ENCODE measurements at regions not wholly inside any gene's neighbourhood (a gene's known extent, or its start where the extent isn't known, plus 50 kb on each side); places are given as distances from the start of the nearest gene placed in this dataset.

DNA sequence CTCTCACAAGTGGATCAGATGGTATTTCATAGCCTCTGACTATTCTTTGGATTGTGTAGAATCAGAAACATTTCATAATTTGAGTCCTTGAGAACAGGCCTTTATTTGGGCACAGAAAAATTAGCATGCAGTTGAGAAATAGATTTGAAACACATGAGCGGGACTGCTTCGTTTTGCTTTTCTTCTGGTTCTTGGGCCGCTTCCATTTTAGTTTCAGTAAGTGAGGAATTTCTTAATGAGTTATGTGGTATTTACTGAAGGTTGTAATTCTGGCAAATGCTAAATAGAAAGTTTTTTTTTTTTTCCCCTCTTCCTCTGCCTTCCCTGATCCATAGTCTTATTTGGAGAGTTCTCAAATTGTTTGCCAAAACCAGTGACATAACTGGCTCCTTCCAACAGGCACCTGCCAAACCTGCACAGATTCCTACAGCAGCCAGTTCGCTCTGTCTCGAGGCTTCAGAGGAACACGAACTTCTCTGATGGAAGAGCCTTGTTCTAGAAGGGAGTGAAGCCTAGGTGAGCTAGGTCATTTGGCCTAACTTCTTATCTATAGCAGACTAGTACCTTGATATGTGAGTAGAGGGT lies 71.2 kb upstream of the SLC28A3 start:
- Histone ChIP-seq H3F3A (ENCODE audit: insufficient read depth, low read length) (no peaks in the 10 kb centered on the region), H3K9me3 (ENCODE audit: low read length) (no peaks in the 10 kb centered on the region), H3K9ac (ENCODE audit: low read length) (no peak overlapping the region), H3K36me3 (ENCODE audit: insufficient read depth, low read length) (no peaks in the 10 kb centered on the region), H3K79me2 (ENCODE audit: insufficient read depth, low read length) (no peaks in the 10 kb centered on the region), H3K9me2 (ENCODE audit: low read depth, low read length) (no peaks in the 10 kb centered on the region), H3K4me2 (ENCODE audit: low read length) (no peak overlapping the region), H4K20me1 (ENCODE audit: insufficient read depth, low read length) (no peaks in the 10 kb centered on the region), H3K4me1 (ENCODE audit: insufficient read depth, low read length, severe bottlenecking) (no peaks in the 10 kb centered on the region), H3K4me3 (ENCODE audit: low read depth, low read length, poor library complexity, severe bottlenecking) (no peak overlapping the region), H3K27me3 (ENCODE audit: insufficient read depth, low read length) (no peaks in the 10 kb centered on the region), H2AFZ (ENCODE audit: low read length) (no peak overlapping the region), H3K27ac (ENCODE audit: low read depth, low read length, poor library complexity, severe bottlenecking) (no peak overlapping the region)
- TF ChIP-seq, protein P1, sequence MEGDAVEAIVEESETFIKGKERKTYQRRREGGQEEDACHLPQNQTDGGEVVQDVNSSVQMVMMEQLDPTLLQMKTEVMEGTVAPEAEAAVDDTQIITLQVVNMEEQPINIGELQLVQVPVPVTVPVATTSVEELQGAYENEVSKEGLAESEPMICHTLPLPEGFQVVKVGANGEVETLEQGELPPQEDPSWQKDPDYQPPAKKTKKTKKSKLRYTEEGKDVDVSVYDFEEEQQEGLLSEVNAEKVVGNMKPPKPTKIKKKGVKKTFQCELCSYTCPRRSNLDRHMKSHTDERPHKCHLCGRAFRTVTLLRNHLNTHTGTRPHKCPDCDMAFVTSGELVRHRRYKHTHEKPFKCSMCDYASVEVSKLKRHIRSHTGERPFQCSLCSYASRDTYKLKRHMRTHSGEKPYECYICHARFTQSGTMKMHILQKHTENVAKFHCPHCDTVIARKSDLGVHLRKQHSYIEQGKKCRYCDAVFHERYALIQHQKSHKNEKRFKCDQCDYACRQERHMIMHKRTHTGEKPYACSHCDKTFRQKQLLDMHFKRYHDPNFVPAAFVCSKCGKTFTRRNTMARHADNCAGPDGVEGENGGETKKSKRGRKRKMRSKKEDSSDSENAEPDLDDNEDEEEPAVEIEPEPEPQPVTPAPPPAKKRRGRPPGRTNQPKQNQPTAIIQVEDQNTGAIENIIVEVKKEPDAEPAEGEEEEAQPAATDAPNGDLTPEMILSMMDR (IDR thresholded peaks at IDR 0.05; ENCODE audit: low read length): no peak
- no peak for TF ChIP-seq EZH2 (IDR thresholded peaks at IDR 0.05; ENCODE audit: borderline replicate concordance, low read length)

DNA sequence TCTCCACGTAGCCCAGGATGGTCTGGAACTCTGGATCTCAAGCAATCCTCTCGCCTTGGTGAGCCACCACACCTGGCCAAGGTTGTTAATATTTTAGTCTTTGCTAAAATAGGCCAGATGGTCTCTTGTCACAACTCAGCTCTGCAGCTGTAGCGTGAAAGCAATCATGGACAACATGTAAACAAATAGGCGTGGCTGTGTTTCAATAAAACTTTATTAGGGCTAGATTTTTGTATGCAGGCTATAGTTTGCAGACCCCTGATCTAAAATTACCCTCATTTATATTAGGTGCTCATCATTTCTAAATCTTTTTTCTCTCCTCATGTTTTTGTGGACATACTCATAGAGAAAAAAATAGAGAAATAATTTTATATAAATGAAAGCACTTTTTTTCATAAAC lies 72.1 kb upstream of the SLC28A3 start:
- no peaks in the 10 kb centered on the region for H3K9me3 ChIP-seq (ENCODE audit: low read length)
- no peak for TF ChIP-seq EZH2 (IDR thresholded peaks at IDR 0.05; ENCODE audit: borderline replicate concordance, low read length)
- TF ChIP-seq, protein P1 (IDR thresholded peaks at IDR 0.05; ENCODE audit: low read length): no peak
- H3F3A ChIP-seq (ENCODE audit: insufficient read depth, low read length): no peaks in the 10 kb centered on the region
- H3K36me3 ChIP-seq (ENCODE audit: insufficient read depth, low read length): no peaks in the 10 kb centered on the region
- H2AFZ ChIP-seq (ENCODE audit: low read length): no peak overlapping the region
- H4K20me1 ChIP-seq (ENCODE audit: insufficient read depth, low read length): no peaks in the 10 kb centered on the region
- no peaks in the 10 kb centered on the region for H3K27me3 ChIP-seq (ENCODE audit: insufficient read depth, low read length)
- H3K4me2 ChIP-seq (ENCODE audit: low read length): no peak overlapping the region
- no peaks in the 10 kb centered on the region for H3K4me1 ChIP-seq (ENCODE audit: insufficient read depth, low read length, severe bottlenecking)
- H3K9me2 ChIP-seq (ENCODE audit: low read depth, low read length): no peaks in the 10 kb centered on the region
- no peak overlapping the region for H3K4me3 ChIP-seq (ENCODE audit: low read depth, low read length, poor library complexity, severe bottlenecking)
- no peak overlapping the region for H3K27ac ChIP-seq (ENCODE audit: low read depth, low read length, poor library complexity, severe bottlenecking)
- no peaks in the 10 kb centered on the region for H3K79me2 ChIP-seq (ENCODE audit: insufficient read depth, low read length)
- H3K9ac ChIP-seq (ENCODE audit: low read length): no peak overlapping the region

DNA sequence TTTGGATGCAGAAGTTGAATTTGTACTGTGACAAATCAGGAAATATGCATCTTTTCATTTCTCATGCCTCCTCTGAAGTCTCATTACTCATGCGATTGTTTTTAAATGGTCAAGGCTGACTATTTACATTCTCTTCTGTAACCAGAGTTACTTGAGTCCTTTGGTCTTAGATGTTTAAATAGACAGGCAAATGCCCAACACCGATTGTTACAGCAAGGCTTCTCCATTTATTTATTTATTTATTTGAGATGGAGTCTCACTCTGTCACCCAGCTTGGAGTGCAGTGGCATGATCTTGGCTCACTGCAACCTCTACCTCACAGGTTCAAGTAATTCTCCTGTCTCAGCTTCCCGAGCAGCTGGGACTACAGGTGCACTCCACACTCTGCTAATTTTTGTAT lies 72.7 kb upstream of the SLC28A3 start:
- no peak overlapping the region for H3K9ac ChIP-seq (ENCODE audit: low read length)
- TF ChIP-seq EZH2 (IDR thresholded peaks at IDR 0.05; ENCODE audit: borderline replicate concordance, low read length): no peak
- TF ChIP-seq, protein P1 (IDR thresholded peaks at IDR 0.05; ENCODE audit: low read length): no peak
- no peak overlapping the region for H2AFZ ChIP-seq (ENCODE audit: low read length)
- no peak overlapping the region for H3K4me3 ChIP-seq (ENCODE audit: low read depth, low read length, poor library complexity, severe bottlenecking)
- no peaks in the 10 kb centered on the region for H3K4me1 ChIP-seq (ENCODE audit: insufficient read depth, low read length, severe bottlenecking)
- H3K9me3 ChIP-seq (ENCODE audit: low read length): no peaks in the 10 kb centered on the region
- H4K20me1 ChIP-seq (ENCODE audit: insufficient read depth, low read length): no peaks in the 10 kb centered on the region
- no peak overlapping the region for H3K27ac ChIP-seq (ENCODE audit: low read depth, low read length, poor library complexity, severe bottlenecking)
- no peaks in the 10 kb centered on the region for H3K27me3 ChIP-seq (ENCODE audit: insufficient read depth, low read length)
- no peaks in the 10 kb centered on the region for H3K36me3 ChIP-seq (ENCODE audit: insufficient read depth, low read length)
- H3K9me2 ChIP-seq (ENCODE audit: low read depth, low read length): no peaks in the 10 kb centered on the region
- H3K79me2 ChIP-seq (ENCODE audit: insufficient read depth, low read length): no peaks in the 10 kb centered on the region
- no peak overlapping the region for H3K4me2 ChIP-seq (ENCODE audit: low read length)
- no peaks in the 10 kb centered on the region for H3F3A ChIP-seq (ENCODE audit: insufficient read depth, low read length)

Measured in OCI-LY1 (cell line).